Right lobe of liver (tissue), 6 donors: ENCODE measurements at regions not wholly inside any gene's neighbourhood (a gene's known extent, or its start where the extent isn't known, plus 50 kb on each side); places are given as distances from the start of the nearest gene placed in this dataset.
A peak's percentile ranks its signal among the peaks of the same experiment; 100 is the strongest.

ENCODE experiments used
- ATAC-seq, 4 donors: fragments of 200-7000 bp; cut with Tn5 transposase; one replicate each; pipeline ENCODE4 v1.9.1; 2020; ENCODE audit warnings: mild to moderate bottlenecking in 4 of 4, moderate library complexity in 4 of 4
- DNase-seq, 3 donors: peaks; one replicate each; pipeline ENCODE4 v3.0.0-alpha.2; 2020
- H3K27ac ChIP-seq, 3 donors: fragments of 200-600 bp; one replicate each; pipeline ENCODE4 v1.8.0; 2022
- H3K27me3 ChIP-seq, 2 donors: fragments of 200-600 bp; one replicate each; pipeline ENCODE4 v1.8.0; 2022
- H3K36me3 ChIP-seq, 4 donors: fragments of 200-600 bp; sonication (generic) in 1 of 4; one replicate each; pipeline versions ENCODE4 v1.5.1 to v1.8.0; 2017 to 2022; ENCODE audit warnings: control low read depth in 1 of 4
- H3K4me1 ChIP-seq, 4 donors: fragments of 200-600 bp; sonication (generic) in 1 of 4; one replicate each; pipeline versions ENCODE4 v1.5.1 to v1.8.0; 2017 to 2022; ENCODE audit warnings: control low read depth in 1 of 4
- H3K4me3 ChIP-seq, 3 donors: fragments of 200-600 bp; one replicate each; pipeline ENCODE4 v1.8.0; 2022
- H3K9me3 ChIP-seq, 4 donors: fragments of 200-600 bp; sonication (generic) in 1 of 4; one replicate each; pipeline versions ENCODE4 v1.5.1 to v1.8.0; 2017 to 2022; ENCODE audit warnings: control low read depth in 1 of 4
- POLR2A ChIP-seq: fragments of 450-650 bp; IDR thresholded peaks from one replicate; pipeline ENCODE4 v1.6.1; 2017; ENCODE audit warnings: antibody characterized with exemption, mild to moderate bottlenecking
- WGBS: methylation state at CpG from one replicate; pipeline ENCODE4 v1.1.6; 2018; ENCODE audit warnings: low coverage, low lambda C conversion rate; ENCODE audit not compliant: insufficient coverage; ENCODE audit errors: missing lambda C conversion rate; 5-methylcytosine and 5-hydroxymethylcytosine counted together
- intact Hi-C, 2 donors: fragments of 100-400 bp; cut with DNase I; formaldehyde crosslinking; loops; one replicate each; pipeline versions ENCODE4 v1.11.2 to v1.14.1; 2022
- TF ChIP-seq, protein P1 (sequence below), 4 donors: fragments of 200-600 bp in 3 of 4; fragments of 450-650 bp in 1 of 4; IDR thresholded peaks; one replicate each; pipeline versions ENCODE4 v1.5.1 to v1.8.0; 2016 to 2022; ENCODE audit warnings: antibody characterized with exemption in 4 of 4, mild to moderate bottlenecking in 2 of 4
- donor health status: DM: no; HTN: yes; CAD: no.
- donor health status: DM: no; HTN: no; CAD: no.
- donor health status: DM: no; HTN: no; CAD: no.
- donor health status: DM: no; HTN: yes; CAD: no.
- donor health status: DM: no; HTN: yes; CAD: no.

- H3K9me3 ChIP-seq = no peaks in the 10 kb centered on the region
- H3K4me3 ChIP-seq = no peak overlapping the region
- peaks cover 0 to 11% (median 2%) of the 10 kb centered on the region in 4 donors for H3K4me1 ChIP-seq
- no peak overlapping the region for H3K27ac ChIP-seq
- no peak for DNase-seq
- H3K27me3 ChIP-seq = no peaks in the 10 kb centered on the region
- intact Hi-C loops = loop anchor here in 1 of 2 donors (5.0 kb wide), 1 partner anchor 120 kb away; no protein-coding TSS in a partner anchor
- no peak for TF ChIP-seq POLR2A
- TF ChIP-seq, protein P1, sequence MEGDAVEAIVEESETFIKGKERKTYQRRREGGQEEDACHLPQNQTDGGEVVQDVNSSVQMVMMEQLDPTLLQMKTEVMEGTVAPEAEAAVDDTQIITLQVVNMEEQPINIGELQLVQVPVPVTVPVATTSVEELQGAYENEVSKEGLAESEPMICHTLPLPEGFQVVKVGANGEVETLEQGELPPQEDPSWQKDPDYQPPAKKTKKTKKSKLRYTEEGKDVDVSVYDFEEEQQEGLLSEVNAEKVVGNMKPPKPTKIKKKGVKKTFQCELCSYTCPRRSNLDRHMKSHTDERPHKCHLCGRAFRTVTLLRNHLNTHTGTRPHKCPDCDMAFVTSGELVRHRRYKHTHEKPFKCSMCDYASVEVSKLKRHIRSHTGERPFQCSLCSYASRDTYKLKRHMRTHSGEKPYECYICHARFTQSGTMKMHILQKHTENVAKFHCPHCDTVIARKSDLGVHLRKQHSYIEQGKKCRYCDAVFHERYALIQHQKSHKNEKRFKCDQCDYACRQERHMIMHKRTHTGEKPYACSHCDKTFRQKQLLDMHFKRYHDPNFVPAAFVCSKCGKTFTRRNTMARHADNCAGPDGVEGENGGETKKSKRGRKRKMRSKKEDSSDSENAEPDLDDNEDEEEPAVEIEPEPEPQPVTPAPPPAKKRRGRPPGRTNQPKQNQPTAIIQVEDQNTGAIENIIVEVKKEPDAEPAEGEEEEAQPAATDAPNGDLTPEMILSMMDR (IDR thresholded peaks at IDR 0.05) = no peak
- 98% methylated on average over 5 of the region's 5 CpGs for WGBS
- H3K36me3 ChIP-seq = no peaks in the 10 kb centered on the region
- ATAC-seq = peak in 2 of 4 donors; percentile 16 to 58
These were observed 64.5 kb upstream of the DST start for GRCh38 chr6:56706981-56707726.

- H3K27me3 ChIP-seq = no peaks in the 10 kb centered on the region
- H3K9me3 ChIP-seq = no peaks in the 10 kb centered on the region
- peak; percentile 69 to 74 (median 72) for ATAC-seq
- peaks cover 0 to 10% (median 2%) of the 10 kb centered on the region in 4 donors for H3K4me1 ChIP-seq
- intact Hi-C loops = loop anchor here (10.0 kb wide), 2 partner anchors 54 to 64 kb away; partner anchors contain the start of gene DST (in 1 of the 2)
- H3K36me3 ChIP-seq = no peaks in the 10 kb centered on the region
- WGBS = 0% methylated on average over 1 of the region's 1 CpG
- DNase-seq = no peak
- no peak overlapping the region for H3K4me3 ChIP-seq
- TF ChIP-seq POLR2A = no peak
- TF ChIP-seq, protein P1 (IDR thresholded peaks at IDR 0.05) = peak; percentile 50 to 60 (median 57)
- no peak overlapping the region for H3K27ac ChIP-seq
These were observed 56.5 kb upstream of the DST start for GRCh38 chr6:56699066-56699654.

DNA sequence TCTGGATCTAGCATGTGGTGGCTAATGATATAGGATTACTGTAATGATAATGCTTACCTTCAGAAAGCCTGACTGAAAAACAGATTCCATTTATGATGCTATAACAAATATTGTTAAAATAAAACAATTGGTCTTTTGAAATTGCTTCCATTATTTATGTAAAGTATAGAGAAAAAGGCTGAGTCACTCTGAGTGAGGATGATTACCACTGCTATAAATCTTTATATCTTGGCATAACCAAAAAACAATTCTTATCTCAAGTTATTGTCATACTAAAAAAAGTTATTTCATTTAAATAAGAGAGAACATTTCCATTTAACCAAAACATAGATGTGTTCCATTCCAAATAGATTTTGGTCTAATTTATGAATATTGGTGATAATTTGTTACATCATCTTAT, 53.0 kb upstream of the DST start:
- TF ChIP-seq, protein P1 (IDR thresholded peaks at IDR 0.05) = no peak
- TF ChIP-seq POLR2A = no peak
- no peak for ATAC-seq
- Histone ChIP-seq H3K27ac (no peak overlapping the region), H3K4me1 (peaks cover 0 to 17% (median 5%) of the 10 kb centered on the region in 4 donors), H3K27me3 (no peaks in the 10 kb centered on the region), H3K36me3 (no peaks in the 10 kb centered on the region), H3K9me3 (no peaks in the 10 kb centered on the region), H3K4me3 (no peak overlapping the region)
- intact Hi-C loops = loop anchor here (10.0 kb wide), 2 partner anchors 51 to 61 kb away; partner anchors contain the start of gene DST (in 1 of the 2)
- no peak for DNase-seq

- Histone ChIP-seq H3K4me3 (no peak overlapping the region), H3K27me3 (no peaks in the 10 kb centered on the region), H3K27ac (peak overlapping the region; percentile 92 to 94 (median 93)), H3K4me1 (peaks cover 0 to 33% (median 11%) of the 10 kb centered on the region in 4 donors), H3K9me3 (no peaks in the 10 kb centered on the region), H3K36me3 (no peaks in the 10 kb centered on the region)
- DNase-seq (no peak), ATAC-seq (no peak)
- intact Hi-C loops = loop anchor here (10.0 kb wide), 2 partner anchors 49 to 59 kb away; partner anchors contain the start of gene DST (in 1 of the 2)
- TF ChIP-seq POLR2A = no peak
- TF ChIP-seq, protein P1 (IDR thresholded peaks at IDR 0.05) = no peak
These were observed 51.3 kb upstream of the DST start for GRCh38 chr6:56694002-56694401.
